GM23338 (cell line): ENCODE measurements at regions not wholly inside any gene's neighbourhood (a gene's known extent, or its start where the extent isn't known, plus 50 kb on each side); places are given as distances from the start of the nearest gene placed in this dataset.

Experiments
- CTCF ChIP-seq, 2 experiments: fragments of 200-600 bp in 1 of 2; sonication (generic) in 1 of 2; conservative IDR thresholded peaks; 2 replicates each; pipeline versions ENCODE4 v1.5.1 to v1.6.1; 2016 to 2017; ENCODE audit warnings: antibody characterized with exemption in 2 of 2, low read depth in 2 of 2, mild to moderate bottlenecking in 2 of 2, moderate library complexity in 1 of 2
- EZH2 ChIP-seq: fragments of 200-600 bp; sonication (generic); IDR thresholded peaks from one replicate; pipeline ENCODE4 v1.8.0; 2017; ENCODE audit warnings: antibody characterized with exemption, mild to moderate bottlenecking, low read depth; ENCODE audit not compliant: unreplicated experiment
- EZH2phosphoT487 ChIP-seq: fragments of 200-600 bp; sonication (generic); IDR thresholded peaks from one replicate; pipeline ENCODE4 v1.8.1; 2018; ENCODE audit warnings: antibody characterized with exemption; ENCODE audit not compliant: unreplicated experiment
- JUNB ChIP-seq: IDR thresholded peaks from one replicate; pipeline ENCODE4 v1.6.1; 2016; ENCODE audit warnings: antibody characterized with exemption; ENCODE audit not compliant: unreplicated experiment
- POLR2AphosphoS5 ChIP-seq: IDR thresholded peaks from 2 replicates; pipeline ENCODE4 v1.6.1; 2016; ENCODE audit warnings: antibody characterized with exemption, low read depth
- REST ChIP-seq: IDR thresholded peaks from one replicate; pipeline ENCODE4 v1.6.1; 2018; ENCODE audit warnings: antibody characterized with exemption; ENCODE audit not compliant: unreplicated experiment
- STAT1 ChIP-seq: IDR thresholded peaks from one replicate; pipeline ENCODE4 v1.6.1; 2016; ENCODE audit warnings: antibody characterized with exemption; ENCODE audit not compliant: unreplicated experiment
- ZNF114 ChIP-seq: fragments of 250-450 bp; sonication (Bioruptor Pico); IDR thresholded peaks from 2 replicates; pipeline ENCODE4 v1.5.0; 2020; ENCODE audit warnings: mild to moderate bottlenecking, moderate library complexity
- ZNF462 ChIP-seq: fragments of 250-450 bp; sonication (Bioruptor Pico); IDR thresholded peaks from 2 replicates; pipeline ENCODE4 v1.5.0; 2020; ENCODE audit warnings: mild to moderate bottlenecking, moderate library complexity

GRCh38 chr10:81315026-81315425 lies 560.0 kb upstream of the NRG3 start:
- TF ChIP-seq CTCF (conservative IDR thresholded peaks at IDR 0.05; ENCODE audit: low read depth in 2 of 2) (no peak), ZNF462 (CRISPR knock-in tag) (no peak), EZH2 (no peak), POLR2AphosphoS5 (no peak), EZH2phosphoT487 (no peak), STAT1 (no peak), REST (no peak), ZNF114 (CRISPR knock-in tag) (no peak), JUNB (no peak)
